ENCODE measurements at regions not wholly inside any gene's neighbourhood (a gene's known extent, or its start where the extent isn't known, plus 50 kb on each side); places are given as distances from the start of the nearest gene placed in this dataset.
"Not testable (repeated sequence)": the region's sequence is repeated elsewhere in the genome, so short reads cannot be mapped to it uniquely, and the experiment has no call there.

GRCh38 chr5:92760550-92760949, 820.5 kb downstream of the NR2F1-AS1 start:
- no peak for DNase-seq

DNA sequence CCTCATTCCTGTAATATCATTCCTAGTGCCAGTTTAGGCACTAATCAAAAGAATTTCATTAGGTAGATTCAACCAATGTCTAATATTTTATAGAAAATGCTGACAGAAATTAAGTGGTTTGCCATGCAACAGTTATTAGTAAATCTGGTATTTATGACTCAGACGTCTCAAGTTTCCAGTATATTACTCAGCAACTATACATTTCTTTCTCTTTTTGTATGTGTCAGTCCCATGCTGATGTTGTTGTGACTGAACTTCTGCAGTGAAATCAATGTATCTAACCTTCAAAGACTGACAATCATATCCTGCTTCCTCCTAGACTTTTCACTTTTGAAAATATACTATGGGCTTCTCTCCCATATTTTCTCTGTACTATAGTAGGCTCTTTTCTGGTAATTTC, 822.5 kb downstream of the NR2F1-AS1 start:
- DNase-seq = no peak

GRCh38 chr5:92749943-92750342, 831.1 kb downstream of the NR2F1-AS1 start:
- DNase-seq = no peak

GRCh38 chr5:92748072-92748676, 832.8 kb downstream of the NR2F1-AS1 start:
- no peak for DNase-seq

- DNase-seq = no peak
These were observed 839.1 kb downstream of the NR2F1-AS1 start for GRCh38 chr5:92741906-92742305.

DNA sequence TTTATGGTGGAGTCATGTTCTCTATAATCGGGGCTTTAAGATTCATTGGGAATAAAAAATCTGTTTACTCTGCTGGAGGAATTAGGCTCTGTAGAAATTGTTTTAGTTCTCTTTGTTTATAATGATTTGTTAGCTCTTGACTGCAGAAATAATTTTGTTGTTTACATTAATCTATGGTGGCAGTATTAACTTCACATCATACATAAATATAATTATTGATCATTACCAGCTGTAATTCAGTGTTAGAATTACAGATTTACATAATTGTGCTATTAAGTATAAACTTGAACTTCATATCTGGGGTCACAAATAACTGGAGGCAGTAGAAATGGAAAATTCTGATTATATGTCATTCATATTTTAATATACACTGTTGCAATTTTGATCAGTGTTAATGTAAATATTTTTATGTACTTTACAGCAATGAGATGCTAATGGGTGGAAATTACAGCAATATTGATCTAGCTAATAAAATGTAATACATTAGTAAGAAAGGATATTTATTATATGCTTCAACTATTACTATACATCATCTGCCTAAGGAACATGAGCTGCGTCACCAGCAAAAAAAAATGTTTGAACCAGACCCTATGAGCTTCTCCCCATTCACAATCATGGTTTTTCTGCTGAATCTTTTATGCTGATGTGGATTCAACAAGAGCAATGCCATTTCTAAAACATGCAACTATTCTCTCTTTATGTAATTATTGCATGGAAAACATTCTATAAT, 846.6 kb downstream of the NR2F1-AS1 start:
- DNase-seq = no peak

- DNase-seq = no peak
These were observed 850.5 kb downstream of the NR2F1-AS1 start for GRCh38 chr5:92730486-92730885.

- no peak for DNase-seq
These were observed 851.9 kb downstream of the NR2F1-AS1 start for GRCh38 chr5:92729088-92729487.

DNA sequence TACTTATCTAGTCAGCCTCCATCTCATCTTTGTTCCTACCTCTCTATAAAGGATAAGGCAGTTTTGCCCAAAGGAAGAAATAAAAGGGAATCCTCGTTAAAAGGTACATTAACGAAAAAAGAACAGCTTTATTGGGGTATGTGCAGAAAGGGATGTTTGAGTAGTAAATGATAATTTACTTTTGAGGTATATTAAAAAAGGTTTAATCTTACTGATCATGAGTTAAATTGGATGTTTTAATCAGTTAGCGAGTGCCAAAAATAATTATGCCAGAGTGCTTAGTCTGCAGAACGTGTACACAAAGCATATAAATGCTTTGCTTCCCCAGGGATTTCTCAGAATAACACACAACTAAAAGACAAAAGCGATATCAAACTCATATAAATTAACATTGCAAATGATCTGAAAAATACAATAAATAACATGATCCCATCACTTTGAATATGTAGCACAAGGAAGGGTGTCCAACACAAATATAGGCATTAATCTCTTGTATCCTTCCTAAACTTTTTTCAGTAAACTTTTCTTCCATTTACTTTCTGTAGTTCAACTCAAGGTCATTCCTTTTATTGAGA, 865.0 kb downstream of the NR2F1-AS1 start:
- DNase-seq = no peak

- no peak for DNase-seq
These were observed 867.2 kb downstream of the NR2F1-AS1 start for GRCh38 chr5:92713826-92714225.

- DNase-seq = no peak
These were observed 867.7 kb downstream of the NR2F1-AS1 start for GRCh38 chr5:92713335-92713743.

DNA sequence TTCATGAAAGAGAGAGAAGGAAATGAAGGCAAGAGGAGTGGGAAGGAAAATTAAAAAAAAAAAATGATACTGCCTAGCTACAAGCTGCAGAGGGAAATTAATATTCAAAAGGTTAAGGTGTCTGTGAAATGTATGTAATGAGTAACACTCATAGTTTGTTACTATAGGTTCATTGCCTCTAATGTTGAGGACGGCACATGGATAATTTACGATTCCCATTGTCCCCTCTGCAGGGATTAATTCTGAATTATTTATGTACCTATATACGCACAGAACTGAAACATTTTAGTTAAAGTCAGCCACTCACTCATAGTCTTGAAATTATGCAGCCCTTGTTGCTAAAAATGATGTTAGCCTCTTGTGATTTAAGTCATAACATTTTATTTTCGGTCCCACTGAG, 869.1 kb downstream of the NR2F1-AS1 start:
- DNase-seq = no peak

DNA sequence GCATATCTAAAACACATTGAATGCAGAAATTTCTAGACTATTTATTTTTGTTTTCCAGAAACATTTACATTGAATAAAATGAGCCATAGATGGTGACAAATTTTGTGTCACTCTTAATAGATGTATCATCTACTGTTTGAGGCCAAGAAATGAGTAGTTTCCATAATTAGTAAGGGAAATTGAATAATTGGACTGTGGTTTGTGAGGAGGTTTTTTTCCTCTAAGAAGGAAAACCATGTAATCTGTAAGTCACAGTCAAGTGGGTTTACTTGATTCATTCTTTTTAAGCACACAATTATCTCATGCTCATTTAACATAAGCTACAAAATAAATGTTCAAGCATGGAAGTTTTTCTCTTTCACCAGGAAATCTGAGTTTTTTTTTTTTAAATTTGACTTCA, 876.4 kb downstream of the NR2F1-AS1 start:
- no peak for DNase-seq

GRCh38 chr5:92703976-92704375, 877.0 kb downstream of the NR2F1-AS1 start:
- DNase-seq = no peak

DNA sequence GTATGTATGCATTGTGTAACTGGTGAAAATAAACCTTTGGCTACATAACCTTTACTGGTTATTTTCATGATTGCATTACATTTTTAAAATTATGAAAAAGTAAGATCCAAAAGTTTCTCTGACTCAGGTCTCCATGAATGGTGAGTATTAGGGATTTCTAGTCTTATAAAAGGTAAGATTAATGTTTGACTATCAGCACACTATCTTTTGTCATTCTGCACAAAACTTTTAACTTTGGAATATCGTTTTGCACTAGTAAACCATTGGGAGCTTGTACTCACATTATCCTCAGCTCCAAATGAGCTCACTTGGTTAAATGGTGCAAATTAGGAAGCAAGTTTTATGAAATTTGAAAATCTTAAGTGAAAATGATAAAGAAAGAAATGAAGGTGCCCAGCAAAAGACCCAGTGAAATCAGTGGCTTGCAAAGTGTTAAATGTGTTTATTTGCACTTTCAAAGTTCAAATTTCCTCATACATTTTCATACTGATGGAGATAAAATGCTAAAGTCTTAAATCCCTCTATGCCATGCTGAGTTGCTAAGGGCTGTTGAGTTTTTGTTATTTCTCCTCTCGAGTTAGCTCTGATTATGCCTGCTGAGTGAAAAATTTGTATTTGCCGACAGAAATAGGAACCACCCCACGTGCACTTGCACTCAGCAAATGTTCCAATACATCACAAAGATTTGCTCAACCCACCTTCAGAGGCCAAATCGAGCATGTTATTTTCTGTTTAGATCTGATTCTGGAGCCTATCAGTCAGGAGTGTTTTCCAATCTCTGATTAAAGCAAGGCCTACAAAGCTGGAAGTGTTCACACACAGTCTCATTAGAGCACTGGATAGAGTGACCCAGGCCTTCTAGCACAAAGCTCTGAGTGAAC, 885.7 kb downstream of the NR2F1-AS1 start:
- no peak for DNase-seq

GRCh38 chr5:92694067-92694466, 887.0 kb downstream of the NR2F1-AS1 start:
- DNase-seq = no peak

DNA sequence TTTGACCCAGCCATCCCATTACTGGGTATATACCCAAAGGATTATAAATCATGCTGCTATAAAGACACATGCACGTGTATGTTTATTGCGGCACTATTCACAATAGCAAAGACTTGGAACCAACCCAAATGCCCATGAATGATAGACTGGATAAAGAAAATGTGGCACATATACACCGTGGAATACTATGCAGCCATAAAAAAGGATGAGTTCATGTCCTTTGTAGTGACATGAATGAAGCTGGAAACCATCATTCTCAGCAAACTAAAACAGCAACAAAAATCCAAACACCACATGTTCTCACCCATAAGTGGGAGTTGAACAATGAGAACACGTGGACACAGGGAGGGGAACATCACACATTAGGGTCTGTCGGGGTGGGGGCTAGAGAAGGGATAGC, 889.1 kb downstream of the NR2F1-AS1 start:
- not testable (repeated sequence) for DNase-seq

GRCh38 chr5:92687821-92688722, 892.9 kb downstream of the NR2F1-AS1 start:
- no peak for DNase-seq

GRCh38 chr5:92678640-92679039, 902.4 kb downstream of the NR2F1-AS1 start:
- DNase-seq = no peak

DNA sequence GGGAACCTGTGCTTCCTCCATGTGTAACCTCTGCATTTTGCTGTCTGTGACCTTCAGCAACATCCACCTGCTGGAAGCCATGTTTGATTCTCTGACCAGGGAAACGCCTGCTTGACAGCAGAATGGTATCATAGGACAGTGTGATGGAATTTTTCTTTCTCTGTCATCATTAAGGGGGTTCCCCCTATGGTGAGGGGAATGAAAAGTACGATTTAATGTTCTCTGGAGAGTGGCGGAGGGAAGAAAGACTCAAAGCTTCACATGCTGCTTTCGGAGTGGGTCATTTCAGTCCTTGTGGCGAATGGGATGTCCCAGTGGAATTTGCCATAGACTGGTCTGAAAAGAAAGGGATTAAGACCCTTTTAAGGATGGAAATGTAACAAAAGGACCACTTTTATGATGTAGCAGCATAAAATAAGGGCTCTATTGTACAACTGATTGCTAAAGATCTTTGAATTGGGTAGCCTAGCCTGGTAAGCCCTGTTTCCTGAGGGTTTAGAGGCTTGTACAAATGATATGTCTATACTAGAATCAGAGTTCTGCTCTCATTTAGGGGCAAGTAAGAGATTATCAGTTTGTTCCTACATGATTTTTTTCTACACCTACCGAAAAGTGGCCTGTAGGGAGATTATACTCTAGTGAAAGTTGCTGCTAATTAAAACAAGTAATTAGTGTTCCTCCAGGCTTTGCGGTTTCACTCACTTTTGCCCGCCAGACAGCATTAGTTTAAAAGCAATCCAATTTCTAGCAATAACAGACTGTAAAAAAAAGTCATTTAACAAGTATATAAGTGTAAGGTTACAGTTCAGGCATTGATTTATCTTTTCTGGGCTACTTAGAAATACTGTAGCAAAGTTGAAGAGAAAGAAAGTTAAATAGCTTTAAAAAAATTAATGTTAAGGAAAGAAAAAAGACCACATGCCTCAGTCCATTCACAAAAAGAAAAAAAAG, 904.5 kb downstream of the NR2F1-AS1 start:
- DNase-seq = no peak

DNA sequence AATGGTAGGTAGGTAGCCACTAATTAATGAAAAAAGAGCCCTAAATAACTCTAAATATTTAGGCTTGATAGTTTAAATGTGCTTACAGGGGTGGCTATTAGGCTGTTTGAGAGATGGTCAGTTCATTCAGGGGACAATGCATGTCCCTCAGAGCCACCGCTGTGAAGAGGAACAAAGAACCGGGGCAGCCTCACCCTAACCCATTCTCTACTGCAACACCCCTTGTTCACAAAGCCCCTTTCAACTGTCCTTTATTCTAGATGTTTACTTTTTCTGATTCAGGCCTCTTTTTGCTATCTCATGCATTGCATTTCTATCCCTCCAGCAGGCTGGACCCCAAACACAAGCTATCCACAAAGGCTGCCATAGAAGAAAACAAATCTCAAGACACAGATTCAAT, 906.7 kb downstream of the NR2F1-AS1 start:
- DNase-seq = no peak
